Neural progenitor cell (in vitro differentiated cells): ENCODE measurements at regions not wholly inside any gene's neighbourhood (a gene's known extent, or its start where the extent isn't known, plus 50 kb on each side); places are given as distances from the start of the nearest gene placed in this dataset.

Source experiments
- DNase-seq: peaks from one replicate; pipeline ENCODE4 v3.0.0-alpha.2; 2016; ENCODE audit warnings: low spot score
- H2AFZ ChIP-seq: fragments of 200-600 bp; sonication (generic); replicated peaks from 2 replicates; pipeline ENCODE4 v1.6.1; 2016; ENCODE audit warnings: antibody characterized with exemption
- H3F3A ChIP-seq: fragments of 200-600 bp; sonication (generic); 2 replicates; pipeline ENCODE4 v1.6.1; 2016; ENCODE audit warnings: antibody characterized with exemption, low read depth
- H3K27ac ChIP-seq: fragments of 200-600 bp; sonication (generic); 2 replicates; pipeline ENCODE4 v1.5.1; 2016; ENCODE audit warnings: mild to moderate bottlenecking
- H3K27me3 ChIP-seq: fragments of 200-600 bp; sonication (generic); 2 replicates; pipeline ENCODE4 v1.6.1; 2016; ENCODE audit warnings: mild to moderate bottlenecking, moderate library complexity
- H3K36me3 ChIP-seq: fragments of 200-600 bp; sonication (generic); 2 replicates; pipeline ENCODE4 v1.5.1; 2016
- H3K4me1 ChIP-seq: fragments of 200-600 bp; sonication (generic); 2 replicates; pipeline ENCODE4 v1.6.1; 2016; ENCODE audit warnings: mixed run types
- H3K4me2 ChIP-seq: fragments of 200-600 bp; sonication (generic); 2 replicates; pipeline ENCODE4 v1.6.1; 2016
- H3K4me3 ChIP-seq: fragments of 200-600 bp; sonication (generic); 2 replicates; pipeline ENCODE4 v1.5.1; 2016
- H3K79me2 ChIP-seq: fragments of 200-600 bp; sonication (generic); 2 replicates; pipeline ENCODE4 v1.6.1; 2016; ENCODE audit warnings: low read depth
- H3K9ac ChIP-seq: fragments of 200-600 bp; sonication (generic); 2 replicates; pipeline ENCODE4 v1.6.1; 2016
- H3K9me3 ChIP-seq: fragments of 200-600 bp; sonication (generic); 2 replicates; pipeline ENCODE4 v1.5.1; 2016; ENCODE audit warnings: low read depth
- H4K20me1 ChIP-seq: fragments of 200-600 bp; sonication (generic); 2 replicates; pipeline ENCODE4 v1.6.1; 2016; ENCODE audit warnings: low read depth
- H3K27ac Mint-ChIP-seq: 3 replicates; pipeline ENCODE4 v1.8.0; 2021; ENCODE audit warnings: mixed read lengths
- H3K27me3 Mint-ChIP-seq: 2 replicates; pipeline ENCODE4 v1.8.0; 2022; ENCODE audit warnings: low read depth, mild to moderate bottlenecking, inconsistent platforms, moderate library complexity, mixed read lengths; ENCODE audit not compliant: insufficient read depth
- H3K36me3 Mint-ChIP-seq: 3 replicates; pipeline ENCODE4 v1.8.0; 2021; ENCODE audit warnings: mixed read lengths
- H3K4me1 Mint-ChIP-seq: 3 replicates; pipeline ENCODE4 v1.8.0; 2021; ENCODE audit warnings: mixed read lengths
- H3K4me3 Mint-ChIP-seq: 3 replicates; pipeline ENCODE4 v1.8.0; 2021; ENCODE audit warnings: mild to moderate bottlenecking, moderate library complexity, mixed read lengths
- H3K9me3 Mint-ChIP-seq: 3 replicates; pipeline ENCODE4 v1.8.0; 2020; ENCODE audit warnings: mixed read lengths
- CTCF ChIP-seq: fragments of 200-600 bp; sonication (generic); IDR thresholded peaks from 2 replicates; pipeline ENCODE4 v1.5.1; 2017; ENCODE audit warnings: antibody characterized with exemption, mild to moderate bottlenecking
- EZH2 ChIP-seq: fragments of 200-600 bp; sonication (generic); IDR thresholded peaks from 2 replicates; pipeline ENCODE4 v1.6.1; 2017; ENCODE audit warnings: antibody characterized with exemption, mild to moderate bottlenecking, moderate library complexity
- EZH2phosphoT487 ChIP-seq: fragments of 200-600 bp; sonication (generic); IDR thresholded peaks from 2 replicates; pipeline ENCODE4 v1.6.1; 2017; ENCODE audit warnings: antibody characterized with exemption

GRCh38 chr12:46111715-46112114 lies 121.3 kb upstream of the SCAF11 start:
- TF ChIP-seq EZH2 (no peak), EZH2phosphoT487 (no peak), CTCF (no peak)
- no peak overlapping the region for H3K4me2 ChIP-seq
- no peaks in the 10 kb centered on the region for H3K36me3 ChIP-seq
- H4K20me1 ChIP-seq: no peaks in the 10 kb centered on the region
- H2AFZ ChIP-seq: no peak overlapping the region
- no peaks in the 10 kb centered on the region for H3K36me3 Mint-ChIP-seq
- H3K27me3 Mint-ChIP-seq: no peaks in the 10 kb centered on the region
- peaks cover 2% of the 10 kb centered on the region for H3K9me3 Mint-ChIP-seq
- H3K9ac ChIP-seq: no peak overlapping the region
- H3K27ac Mint-ChIP-seq: no peak overlapping the region
- DNase-seq: no peak
- no peaks in the 10 kb centered on the region for H3K4me1 Mint-ChIP-seq
- no peaks in the 10 kb centered on the region for H3K27me3 ChIP-seq
- no peaks in the 10 kb centered on the region for H3F3A ChIP-seq
- H3K27ac ChIP-seq: no peak overlapping the region
- no peaks in the 10 kb centered on the region for H3K4me1 ChIP-seq
- no peak overlapping the region for H3K4me3 Mint-ChIP-seq
- peaks cover 18% of the 10 kb centered on the region for H3K9me3 ChIP-seq
- H3K79me2 ChIP-seq: no peaks in the 10 kb centered on the region
- H3K4me3 ChIP-seq: no peak overlapping the region

GRCh38 chr12:46110928-46111699 lies 120.7 kb upstream of the SCAF11 start:
- Histone ChIP-seq H3K9ac (no peak overlapping the region), H3K4me3 (no peak overlapping the region), H3K4me2 (no peak overlapping the region), H3K36me3 (no peaks in the 10 kb centered on the region), H3F3A (no peaks in the 10 kb centered on the region), H3K79me2 (no peaks in the 10 kb centered on the region), H4K20me1 (no peaks in the 10 kb centered on the region), H3K27ac (no peak overlapping the region), H3K4me1 (no peaks in the 10 kb centered on the region), H3K9me3 (peaks cover 18% of the 10 kb centered on the region), H3K27me3 (no peaks in the 10 kb centered on the region), H2AFZ (no peak overlapping the region)
- Mint-ChIP-seq H3K9me3 (peaks cover 2% of the 10 kb centered on the region), H3K36me3 (no peaks in the 10 kb centered on the region), H3K27me3 (no peaks in the 10 kb centered on the region), H3K27ac (no peak overlapping the region), H3K4me3 (no peak overlapping the region), H3K4me1 (no peaks in the 10 kb centered on the region)
- DNase-seq: no peak
- no peak for TF ChIP-seq CTCF

- peaks cover 2% of the 10 kb centered on the region for H3K9me3 Mint-ChIP-seq
- H3K27me3 Mint-ChIP-seq: no peaks in the 10 kb centered on the region
- TF ChIP-seq EZH2 (no peak), CTCF (no peak), EZH2phosphoT487 (no peak)
Measured at GRCh38 chr12:46110223-46110611, 119.8 kb upstream of the SCAF11 start.

More at GRCh38 chr12:46110223-46110611, 119.8 kb upstream of the SCAF11 start:
- H3K9ac ChIP-seq: no peak overlapping the region
- DNase-seq: no peak
- H3K4me1 ChIP-seq: no peaks in the 10 kb centered on the region
- Mint-ChIP-seq H3K4me1 (no peaks in the 10 kb centered on the region), H3K36me3 (no peaks in the 10 kb centered on the region), H3K4me3 (no peak overlapping the region), H3K27ac (no peak overlapping the region)
- H3K4me2 ChIP-seq: no peak overlapping the region
- no peaks in the 10 kb centered on the region for H3K36me3 ChIP-seq
- no peaks in the 10 kb centered on the region for H3K79me2 ChIP-seq
- H2AFZ ChIP-seq: no peak overlapping the region
- no peak overlapping the region for H3K27ac ChIP-seq
- H3K9me3 ChIP-seq: peaks cover 18% of the 10 kb centered on the region
- H3F3A ChIP-seq: no peaks in the 10 kb centered on the region
- no peaks in the 10 kb centered on the region for H4K20me1 ChIP-seq
- no peaks in the 10 kb centered on the region for H3K27me3 ChIP-seq
- H3K4me3 ChIP-seq: no peak overlapping the region
